Loucy (cell line): ENCODE measurements at regions not wholly inside any gene's neighbourhood (a gene's known extent, or its start where the extent isn't known, plus 50 kb on each side); places are given as distances from the start of the nearest gene placed in this dataset.
"Not testable (repeated sequence)": the region's sequence is repeated elsewhere in the genome, so short reads cannot be mapped to it uniquely, and the experiment has no call there.

ENCODE experiments used
- EZH2phosphoT487 ChIP-seq: fragments of 200-600 bp; IDR thresholded peaks from 2 replicates; pipeline ENCODE4 v1.6.1; 2018; ENCODE audit warnings: antibody characterized with exemption, mild to moderate bottlenecking, moderate library complexity, borderline replicate concordance
- TF ChIP-seq, protein P1 (sequence below): fragments of 200-600 bp; sonication (generic); conservative IDR thresholded peaks from 2 replicates; pipeline ENCODE4 v1.5.1; 2014; ENCODE audit warnings: mild to moderate bottlenecking, antibody characterized with exemption, low read length

DNA sequence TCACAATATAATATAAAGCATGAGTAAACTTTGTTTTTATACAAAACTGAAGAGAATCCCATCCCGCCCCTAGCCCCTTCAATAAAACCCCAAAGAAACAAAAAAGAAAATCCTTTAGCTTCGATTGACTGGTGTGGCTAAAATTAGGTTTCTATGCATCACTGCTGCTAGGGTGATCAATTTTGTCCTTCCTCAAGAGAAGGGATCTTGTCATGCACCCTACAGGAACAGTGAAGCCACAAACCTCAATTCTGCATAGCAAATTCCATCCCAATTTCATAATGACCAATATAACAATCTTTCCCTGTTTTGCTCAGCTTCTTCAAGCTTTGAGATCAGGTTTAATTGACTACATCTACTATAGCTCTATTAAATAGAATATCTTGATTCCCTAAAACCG is 55.2 kb upstream of the TUBA3D start:
- TF ChIP-seq, protein P1, sequence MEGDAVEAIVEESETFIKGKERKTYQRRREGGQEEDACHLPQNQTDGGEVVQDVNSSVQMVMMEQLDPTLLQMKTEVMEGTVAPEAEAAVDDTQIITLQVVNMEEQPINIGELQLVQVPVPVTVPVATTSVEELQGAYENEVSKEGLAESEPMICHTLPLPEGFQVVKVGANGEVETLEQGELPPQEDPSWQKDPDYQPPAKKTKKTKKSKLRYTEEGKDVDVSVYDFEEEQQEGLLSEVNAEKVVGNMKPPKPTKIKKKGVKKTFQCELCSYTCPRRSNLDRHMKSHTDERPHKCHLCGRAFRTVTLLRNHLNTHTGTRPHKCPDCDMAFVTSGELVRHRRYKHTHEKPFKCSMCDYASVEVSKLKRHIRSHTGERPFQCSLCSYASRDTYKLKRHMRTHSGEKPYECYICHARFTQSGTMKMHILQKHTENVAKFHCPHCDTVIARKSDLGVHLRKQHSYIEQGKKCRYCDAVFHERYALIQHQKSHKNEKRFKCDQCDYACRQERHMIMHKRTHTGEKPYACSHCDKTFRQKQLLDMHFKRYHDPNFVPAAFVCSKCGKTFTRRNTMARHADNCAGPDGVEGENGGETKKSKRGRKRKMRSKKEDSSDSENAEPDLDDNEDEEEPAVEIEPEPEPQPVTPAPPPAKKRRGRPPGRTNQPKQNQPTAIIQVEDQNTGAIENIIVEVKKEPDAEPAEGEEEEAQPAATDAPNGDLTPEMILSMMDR = not testable (repeated sequence)
- TF ChIP-seq EZH2phosphoT487 = not testable (repeated sequence)
